HCT116 (cell line): ENCODE measurements at regions not wholly inside any gene's neighbourhood (a gene's known extent, or its start where the extent isn't known, plus 50 kb on each side); places are given as distances from the start of the nearest gene placed in this dataset.

Source experiments
- EZH2 ChIP-seq: fragments of 200-600 bp; sonication (generic); IDR thresholded peaks from 2 replicates; pipeline ENCODE4 v1.6.1; 2017; ENCODE audit warnings: antibody characterized with exemption, mixed run types
- EZH2phosphoT487 ChIP-seq: fragments of 200-600 bp; IDR thresholded peaks from 2 replicates; pipeline ENCODE4 v1.6.1; 2018; ENCODE audit warnings: antibody characterized with exemption, borderline replicate concordance
- JUND ChIP-seq: IDR thresholded peaks from 2 replicates; pipeline ENCODE4 v1.6.1; 2012
- POLR2A ChIP-seq: IDR thresholded peaks from 2 replicates; pipeline ENCODE4 v1.7.0; 2011; ENCODE audit warnings: borderline replicate concordance; ENCODE audit not compliant: insufficient read depth, insufficient read length; ENCODE audit errors: extremely low read depth
- POLR2AphosphoS5 ChIP-seq: IDR thresholded peaks from 2 replicates; pipeline ENCODE4 v1.6.1; 2011; ENCODE audit warnings: mild to moderate bottlenecking, low read depth, low read length, moderate library complexity
- YY1 ChIP-seq: IDR thresholded peaks from 2 replicates; pipeline ENCODE4 v1.6.1; 2011; ENCODE audit warnings: low read length, low read depth, moderate library complexity, mild to moderate bottlenecking; ENCODE audit not compliant: insufficient replicate concordance; ENCODE audit errors: extremely low read depth
- ZFX ChIP-seq: fragments of 450-650 bp; IDR thresholded peaks from 2 replicates; pipeline ENCODE4 v1.6.1; 2017
- TF ChIP-seq, protein P1 (sequence below), 3 experiments: fragments of 200-600 bp in 1 of 3; sonication (generic) in 1 of 3; IDR thresholded peaks in 2 of 3; conservative IDR thresholded peaks in 1 of 3; 2 replicates each; pipeline ENCODE4 v1.5.1; 2012 to 2017; ENCODE audit warnings: low read depth in 2 of 3, low read length in 2 of 3, antibody characterized with exemption in 1 of 3, borderline replicate concordance in 1 of 3, control low read depth in 1 of 3, mild to moderate bottlenecking in 1 of 3, mixed read lengths in 1 of 3, mixed run types in 1 of 3, moderate library complexity in 1 of 3; ENCODE audit not compliant: insufficient read depth in 1 of 3
- TF ChIP-seq, protein P2 (sequence below): IDR thresholded peaks from 2 replicates; pipeline ENCODE4 v1.6.1; 2012; ENCODE audit warnings: low read depth
- TF ChIP-seq, protein P3 (sequence below): IDR thresholded peaks from 2 replicates; pipeline ENCODE4 v1.6.1; 2012
- TF ChIP-seq, protein P4 (sequence below): IDR thresholded peaks from 2 replicates; pipeline ENCODE4 v1.6.1; 2011; ENCODE audit warnings: mild to moderate bottlenecking, low read length, moderate library complexity; ENCODE audit not compliant: insufficient replicate concordance; ENCODE audit errors: extremely low read depth

DNA sequence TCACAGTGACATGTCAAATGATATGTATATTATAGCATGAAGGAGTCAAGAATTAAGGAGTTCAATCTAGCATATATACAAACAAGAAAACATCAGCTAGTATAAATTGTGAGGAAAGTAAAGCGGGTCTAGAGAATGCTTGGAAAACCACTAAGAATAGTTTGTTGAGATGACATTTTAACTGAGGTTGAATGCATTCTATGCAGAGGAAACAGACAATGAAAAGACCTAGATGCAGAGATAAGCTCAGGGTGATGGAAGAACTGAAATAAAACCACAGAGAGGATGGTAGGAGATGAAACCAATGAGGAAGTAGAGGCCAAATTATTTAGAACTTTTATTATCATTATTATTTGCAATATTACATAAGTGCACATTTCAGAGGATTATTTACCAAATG, 803.6 kb upstream of the FANCL start:
- TF ChIP-seq, protein P1, sequence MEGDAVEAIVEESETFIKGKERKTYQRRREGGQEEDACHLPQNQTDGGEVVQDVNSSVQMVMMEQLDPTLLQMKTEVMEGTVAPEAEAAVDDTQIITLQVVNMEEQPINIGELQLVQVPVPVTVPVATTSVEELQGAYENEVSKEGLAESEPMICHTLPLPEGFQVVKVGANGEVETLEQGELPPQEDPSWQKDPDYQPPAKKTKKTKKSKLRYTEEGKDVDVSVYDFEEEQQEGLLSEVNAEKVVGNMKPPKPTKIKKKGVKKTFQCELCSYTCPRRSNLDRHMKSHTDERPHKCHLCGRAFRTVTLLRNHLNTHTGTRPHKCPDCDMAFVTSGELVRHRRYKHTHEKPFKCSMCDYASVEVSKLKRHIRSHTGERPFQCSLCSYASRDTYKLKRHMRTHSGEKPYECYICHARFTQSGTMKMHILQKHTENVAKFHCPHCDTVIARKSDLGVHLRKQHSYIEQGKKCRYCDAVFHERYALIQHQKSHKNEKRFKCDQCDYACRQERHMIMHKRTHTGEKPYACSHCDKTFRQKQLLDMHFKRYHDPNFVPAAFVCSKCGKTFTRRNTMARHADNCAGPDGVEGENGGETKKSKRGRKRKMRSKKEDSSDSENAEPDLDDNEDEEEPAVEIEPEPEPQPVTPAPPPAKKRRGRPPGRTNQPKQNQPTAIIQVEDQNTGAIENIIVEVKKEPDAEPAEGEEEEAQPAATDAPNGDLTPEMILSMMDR (IDR thresholded peaks at IDR 0.05 in 2 of 3, conservative IDR thresholded peaks at IDR 0.05 in 1 of 3; ENCODE audit: borderline replicate concordance in 1 of 3, insufficient read depth in 1 of 3, low read depth in 2 of 3, low read length in 2 of 3): no peak
- TF ChIP-seq, protein P2, sequence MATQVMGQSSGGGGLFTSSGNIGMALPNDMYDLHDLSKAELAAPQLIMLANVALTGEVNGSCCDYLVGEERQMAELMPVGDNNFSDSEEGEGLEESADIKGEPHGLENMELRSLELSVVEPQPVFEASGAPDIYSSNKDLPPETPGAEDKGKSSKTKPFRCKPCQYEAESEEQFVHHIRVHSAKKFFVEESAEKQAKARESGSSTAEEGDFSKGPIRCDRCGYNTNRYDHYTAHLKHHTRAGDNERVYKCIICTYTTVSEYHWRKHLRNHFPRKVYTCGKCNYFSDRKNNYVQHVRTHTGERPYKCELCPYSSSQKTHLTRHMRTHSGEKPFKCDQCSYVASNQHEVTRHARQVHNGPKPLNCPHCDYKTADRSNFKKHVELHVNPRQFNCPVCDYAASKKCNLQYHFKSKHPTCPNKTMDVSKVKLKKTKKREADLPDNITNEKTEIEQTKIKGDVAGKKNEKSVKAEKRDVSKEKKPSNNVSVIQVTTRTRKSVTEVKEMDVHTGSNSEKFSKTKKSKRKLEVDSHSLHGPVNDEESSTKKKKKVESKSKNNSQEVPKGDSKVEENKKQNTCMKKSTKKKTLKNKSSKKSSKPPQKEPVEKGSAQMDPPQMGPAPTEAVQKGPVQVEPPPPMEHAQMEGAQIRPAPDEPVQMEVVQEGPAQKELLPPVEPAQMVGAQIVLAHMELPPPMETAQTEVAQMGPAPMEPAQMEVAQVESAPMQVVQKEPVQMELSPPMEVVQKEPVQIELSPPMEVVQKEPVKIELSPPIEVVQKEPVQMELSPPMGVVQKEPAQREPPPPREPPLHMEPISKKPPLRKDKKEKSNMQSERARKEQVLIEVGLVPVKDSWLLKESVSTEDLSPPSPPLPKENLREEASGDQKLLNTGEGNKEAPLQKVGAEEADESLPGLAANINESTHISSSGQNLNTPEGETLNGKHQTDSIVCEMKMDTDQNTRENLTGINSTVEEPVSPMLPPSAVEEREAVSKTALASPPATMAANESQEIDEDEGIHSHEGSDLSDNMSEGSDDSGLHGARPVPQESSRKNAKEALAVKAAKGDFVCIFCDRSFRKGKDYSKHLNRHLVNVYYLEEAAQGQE: no peak
- TF ChIP-seq, protein P3, sequence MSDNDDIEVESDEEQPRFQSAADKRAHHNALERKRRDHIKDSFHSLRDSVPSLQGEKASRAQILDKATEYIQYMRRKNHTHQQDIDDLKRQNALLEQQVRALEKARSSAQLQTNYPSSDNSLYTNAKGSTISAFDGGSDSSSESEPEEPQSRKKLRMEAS: no peak
- TF ChIP-seq JUND (no peak), EZH2 (no peak), ZFX (no peak), EZH2phosphoT487 (no peak), YY1 (no peak), POLR2AphosphoS5 (no peak), POLR2A (no peak)
- TF ChIP-seq, protein P4, sequence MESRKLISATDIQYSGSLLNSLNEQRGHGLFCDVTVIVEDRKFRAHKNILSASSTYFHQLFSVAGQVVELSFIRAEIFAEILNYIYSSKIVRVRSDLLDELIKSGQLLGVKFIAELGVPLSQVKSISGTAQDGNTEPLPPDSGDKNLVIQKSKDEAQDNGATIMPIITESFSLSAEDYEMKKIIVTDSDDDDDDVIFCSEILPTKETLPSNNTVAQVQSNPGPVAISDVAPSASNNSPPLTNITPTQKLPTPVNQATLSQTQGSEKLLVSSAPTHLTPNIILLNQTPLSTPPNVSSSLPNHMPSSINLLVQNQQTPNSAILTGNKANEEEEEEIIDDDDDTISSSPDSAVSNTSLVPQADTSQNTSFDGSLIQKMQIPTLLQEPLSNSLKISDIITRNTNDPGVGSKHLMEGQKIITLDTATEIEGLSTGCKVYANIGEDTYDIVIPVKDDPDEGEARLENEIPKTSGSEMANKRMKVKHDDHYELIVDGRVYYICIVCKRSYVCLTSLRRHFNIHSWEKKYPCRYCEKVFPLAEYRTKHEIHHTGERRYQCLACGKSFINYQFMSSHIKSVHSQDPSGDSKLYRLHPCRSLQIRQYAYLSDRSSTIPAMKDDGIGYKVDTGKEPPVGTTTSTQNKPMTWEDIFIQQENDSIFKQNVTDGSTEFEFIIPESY: no peak
